Cardiac fibroblast (primary cell): ENCODE measurements at regions not wholly inside any gene's neighbourhood (a gene's known extent, or its start where the extent isn't known, plus 50 kb on each side); places are given as distances from the start of the nearest gene placed in this dataset.

Experiments
- DNase-seq, 2 donors: peaks; one replicate each; pipeline versions ENCODE4 v3.0.0 to v3.0.0-alpha.2; 2010; ENCODE audit warnings: low read depth in 2 of 2
- H3K4me3 ChIP-seq, 2 donors: replicated peaks in 1 of 2; 1 replicate in 1 of 2; 2 replicates in 1 of 2; pipeline ENCODE4 v1.5.1; 2011; ENCODE audit warnings: low read depth in 2 of 2, low read length in 2 of 2, mild to moderate bottlenecking in 2 of 2, moderate library complexity in 1 of 2
- TF ChIP-seq, protein P1 (sequence below): IDR thresholded peaks from one replicate; pipeline ENCODE4 v1.5.1; 2011; ENCODE audit warnings: low read depth, mild to moderate bottlenecking, low read length, inconsistent platforms

DNA sequence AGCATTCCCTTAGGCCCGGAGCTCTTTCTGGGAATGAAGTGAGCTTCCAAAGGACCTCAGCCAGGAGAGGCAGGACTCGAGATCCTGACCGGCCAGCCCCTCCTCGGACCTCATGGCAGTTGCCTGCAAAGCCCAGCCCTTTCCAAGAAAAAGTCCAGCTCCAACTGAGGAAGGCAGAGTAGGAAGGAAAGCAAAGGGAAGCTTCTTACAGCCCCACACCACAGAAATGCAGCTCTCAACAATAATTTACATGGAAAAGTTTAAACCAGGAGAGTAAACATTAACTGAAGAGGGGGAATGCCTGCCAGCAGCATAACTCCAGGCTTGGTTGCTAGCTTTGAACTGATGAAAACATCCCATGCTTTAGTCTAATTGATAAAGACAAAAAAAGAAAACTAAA is 153.9 kb upstream of the PFKP start:
- H3K4me3 ChIP-seq, result no peak overlapping the region
- TF ChIP-seq, protein P1, sequence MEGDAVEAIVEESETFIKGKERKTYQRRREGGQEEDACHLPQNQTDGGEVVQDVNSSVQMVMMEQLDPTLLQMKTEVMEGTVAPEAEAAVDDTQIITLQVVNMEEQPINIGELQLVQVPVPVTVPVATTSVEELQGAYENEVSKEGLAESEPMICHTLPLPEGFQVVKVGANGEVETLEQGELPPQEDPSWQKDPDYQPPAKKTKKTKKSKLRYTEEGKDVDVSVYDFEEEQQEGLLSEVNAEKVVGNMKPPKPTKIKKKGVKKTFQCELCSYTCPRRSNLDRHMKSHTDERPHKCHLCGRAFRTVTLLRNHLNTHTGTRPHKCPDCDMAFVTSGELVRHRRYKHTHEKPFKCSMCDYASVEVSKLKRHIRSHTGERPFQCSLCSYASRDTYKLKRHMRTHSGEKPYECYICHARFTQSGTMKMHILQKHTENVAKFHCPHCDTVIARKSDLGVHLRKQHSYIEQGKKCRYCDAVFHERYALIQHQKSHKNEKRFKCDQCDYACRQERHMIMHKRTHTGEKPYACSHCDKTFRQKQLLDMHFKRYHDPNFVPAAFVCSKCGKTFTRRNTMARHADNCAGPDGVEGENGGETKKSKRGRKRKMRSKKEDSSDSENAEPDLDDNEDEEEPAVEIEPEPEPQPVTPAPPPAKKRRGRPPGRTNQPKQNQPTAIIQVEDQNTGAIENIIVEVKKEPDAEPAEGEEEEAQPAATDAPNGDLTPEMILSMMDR, result no peak
- DNase-seq, result no peak

DNA sequence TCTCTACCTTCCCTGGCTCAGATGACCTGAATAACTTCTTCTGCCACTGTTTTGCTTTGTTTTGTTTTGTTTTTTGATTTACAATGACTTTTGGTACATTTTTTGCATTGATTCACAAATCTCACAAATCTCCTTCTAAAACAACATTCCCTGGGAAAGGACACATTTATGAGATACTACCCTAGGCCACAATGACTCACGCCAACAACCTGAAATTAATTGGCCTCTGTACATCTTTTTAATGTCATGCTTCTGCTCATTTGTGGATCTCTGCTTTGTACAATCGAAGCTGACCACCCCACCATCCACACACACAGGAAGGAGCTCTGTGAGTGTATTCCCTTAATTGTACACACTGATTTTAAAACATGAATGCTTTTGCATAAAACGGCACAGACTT is 156.7 kb upstream of the PFKP start:
- DNase-seq, result no peak
- TF ChIP-seq, protein P1, result no peak
- no peak overlapping the region for H3K4me3 ChIP-seq

DNA sequence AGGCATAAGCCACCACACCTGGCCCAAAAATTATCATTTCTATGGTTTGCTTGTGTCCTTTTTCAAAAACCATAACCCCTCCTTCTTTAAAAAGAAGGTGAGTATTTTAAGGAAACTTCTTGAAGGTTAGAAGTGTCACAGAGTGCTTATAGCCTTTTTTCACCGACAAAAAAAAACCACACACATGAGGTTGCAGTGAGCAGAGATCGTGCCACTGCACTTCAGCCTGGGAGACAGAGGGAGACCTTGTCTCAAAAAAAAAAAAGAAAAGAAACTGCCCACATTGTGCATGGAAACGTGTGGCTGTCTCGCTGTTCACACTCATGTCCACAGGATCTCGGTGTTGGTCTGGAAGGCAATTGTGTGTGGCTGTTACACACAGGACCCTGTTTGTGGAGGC is 157.4 kb upstream of the PFKP start:
- H3K4me3 ChIP-seq, result no peak overlapping the region
- TF ChIP-seq, protein P1, result no peak
- no peak for DNase-seq

DNA sequence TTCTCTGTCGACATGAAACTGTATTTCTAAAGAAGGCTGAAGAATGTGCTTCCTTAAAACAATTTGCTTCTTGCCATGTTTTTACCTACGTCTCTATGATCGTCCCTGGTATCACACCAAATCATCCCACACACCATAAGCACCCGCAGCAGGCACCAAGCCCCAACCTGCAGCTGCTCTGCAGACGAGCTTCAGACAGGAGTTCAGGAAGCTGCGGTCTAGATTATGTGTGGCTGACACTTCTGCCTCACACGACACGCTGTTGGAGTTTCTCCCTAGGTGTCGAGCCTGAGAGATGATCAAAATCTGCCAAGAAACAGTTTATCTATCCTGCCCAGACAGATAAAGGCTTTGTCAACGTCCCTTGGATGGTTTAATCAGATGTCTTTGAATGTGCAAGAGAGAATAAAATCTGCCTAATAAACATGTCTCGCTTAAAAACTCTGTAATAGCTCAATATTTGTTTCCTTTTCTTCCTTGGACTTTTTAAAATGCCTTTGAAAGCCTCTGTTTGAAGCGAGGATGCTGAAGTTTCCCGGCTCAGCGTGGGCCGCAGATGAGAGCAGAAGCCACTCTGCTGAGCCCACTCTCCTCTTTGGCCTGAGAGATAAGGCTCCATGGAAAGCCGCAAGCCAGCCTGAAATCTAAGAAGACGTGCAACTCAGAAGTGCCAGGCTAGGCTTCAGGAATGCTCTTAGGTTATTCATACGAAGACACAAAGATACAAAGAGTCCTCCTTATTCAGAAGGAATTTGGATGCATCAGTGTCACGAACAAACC is 158.3 kb upstream of the PFKP start:
- H3K4me3 ChIP-seq, result no peak overlapping the region
- DNase-seq, result no peak
- TF ChIP-seq, protein P1, result no peak

DNA sequence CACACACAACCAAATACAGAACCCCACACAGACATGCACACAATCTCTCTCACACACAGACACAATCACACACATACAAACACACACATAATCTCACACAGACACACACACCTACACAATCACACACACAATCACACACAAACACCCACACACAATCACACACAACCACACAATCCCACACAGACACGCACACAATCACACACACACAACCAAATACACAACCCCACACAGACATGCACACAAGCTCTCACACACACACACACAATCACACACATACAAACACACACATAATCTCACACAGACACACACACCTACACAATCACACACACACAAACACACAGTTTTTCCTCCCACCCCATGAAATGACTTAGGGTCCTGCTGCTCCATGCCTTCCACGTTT is 160.4 kb upstream of the PFKP start:
- no peak for DNase-seq
- TF ChIP-seq, protein P1, result no peak
- H3K4me3 ChIP-seq, result no peak overlapping the region

DNA sequence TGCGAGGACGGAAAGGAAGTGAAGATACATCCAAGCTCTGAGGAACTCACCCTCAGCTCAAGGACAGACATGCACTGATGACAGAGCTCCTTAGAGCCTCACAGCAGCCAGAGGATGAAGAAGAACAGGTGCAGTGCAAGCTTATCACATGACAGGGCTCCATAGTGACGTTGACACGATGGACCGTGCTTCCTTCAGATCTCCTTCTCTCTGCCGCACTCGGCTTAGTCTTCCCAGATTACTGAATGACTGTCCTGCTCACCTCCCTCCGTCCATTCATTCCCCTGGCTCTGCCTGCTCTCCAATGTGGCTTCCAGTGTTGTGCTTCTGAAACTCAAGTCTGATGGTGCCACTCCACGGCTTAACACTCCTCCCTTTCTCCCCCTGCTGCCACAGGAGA is 161.5 kb upstream of the PFKP start:
- TF ChIP-seq, protein P1, result no peak
- DNase-seq, result no peak
- H3K4me3 ChIP-seq, result no peak overlapping the region

DNA sequence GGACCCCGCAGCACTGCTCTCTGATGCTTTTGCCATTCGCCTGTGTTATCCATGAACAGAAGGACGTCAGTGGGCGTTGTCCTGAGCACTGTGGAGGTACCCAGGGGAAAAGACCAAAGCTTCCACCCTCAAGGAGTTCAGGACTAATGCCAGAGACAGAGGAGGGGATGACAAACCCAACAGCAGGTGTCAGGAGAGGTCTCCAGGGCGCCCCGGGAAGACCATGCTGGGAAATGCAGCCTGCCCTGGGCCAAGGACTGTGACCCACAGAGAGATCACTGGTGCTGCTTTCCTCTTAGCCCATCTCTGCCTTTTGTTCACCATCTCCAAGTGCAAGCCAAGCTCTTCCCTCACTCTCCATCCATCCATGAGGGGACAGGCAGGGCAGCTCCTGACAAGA is 166.8 kb upstream of the PFKP start:
- H3K4me3 ChIP-seq, result no peak overlapping the region
- DNase-seq, result no peak
- TF ChIP-seq, protein P1, result no peak
